ENCODE measurements at regions not wholly inside any gene's neighbourhood (a gene's known extent, or its start where the extent isn't known, plus 50 kb on each side); places are given as distances from the start of the nearest gene placed in this dataset.
"Not testable (repeated sequence)": the region's sequence is repeated elsewhere in the genome, so short reads cannot be mapped to it uniquely, and the experiment has no call there.

GRCh38 chr7:131933219-131933618, 376.8 kb upstream of the PODXL start:
- not testable (repeated sequence) for DNase-seq

DNA sequence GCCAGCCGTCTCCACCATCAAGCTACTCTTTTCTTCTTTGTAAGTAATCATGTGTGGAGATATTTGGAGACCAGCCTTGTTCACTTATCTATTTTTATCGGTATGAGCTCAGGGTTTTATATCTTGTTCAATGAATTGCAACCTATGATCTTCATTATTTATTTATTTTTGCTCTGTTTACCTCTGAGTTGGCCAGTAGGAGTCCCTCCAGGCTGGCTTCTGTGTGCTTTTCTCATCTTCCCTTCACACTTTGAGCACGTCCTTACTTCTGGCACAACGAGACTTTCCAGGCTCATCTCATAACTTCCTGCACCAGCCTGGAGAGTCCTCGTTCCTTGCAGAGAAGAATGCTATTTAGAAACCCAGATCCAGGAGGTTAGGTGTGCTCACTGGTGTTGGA, 375.8 kb upstream of the PODXL start:
- DNase-seq, result no peak

GRCh38 chr7:131931370-131931769, 374.9 kb upstream of the PODXL start:
- DNase-seq, result no peak

GRCh38 chr7:131929632-131930031, 373.2 kb upstream of the PODXL start:
- no peak for DNase-seq

DNA sequence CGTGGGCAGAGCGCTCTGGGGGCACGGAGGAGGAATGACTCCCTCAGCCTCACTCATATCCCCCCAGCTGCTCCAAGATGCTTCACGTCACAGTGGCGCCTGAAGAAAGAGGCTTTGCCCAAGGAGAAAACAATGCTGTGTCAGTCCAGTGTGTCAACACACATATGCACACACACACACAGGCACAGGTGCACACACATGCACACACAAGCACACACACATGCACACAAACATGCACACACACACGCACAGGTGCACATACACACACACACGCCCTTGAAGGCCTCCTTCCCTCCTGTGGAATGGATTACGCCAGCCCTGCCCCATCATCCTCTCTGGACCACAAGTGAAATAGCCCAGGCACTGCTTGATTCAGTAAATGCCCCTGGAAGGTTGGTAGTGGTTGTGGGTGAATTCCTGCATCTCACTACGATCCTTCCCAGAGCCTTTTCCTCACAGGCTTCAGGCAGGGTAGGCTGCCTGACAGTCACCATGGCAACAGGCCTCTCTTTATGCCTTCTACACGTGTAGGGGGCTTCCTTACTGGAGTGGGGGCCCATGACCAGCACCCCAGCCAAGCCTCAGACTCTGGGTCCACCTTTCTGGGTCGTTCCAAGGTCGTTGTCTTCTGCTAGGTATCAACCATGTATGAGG, 371.5 kb upstream of the PODXL start:
- no peak for DNase-seq

GRCh38 chr7:131925636-131926035, 369.2 kb upstream of the PODXL start:
- DNase-seq, result no peak

DNA sequence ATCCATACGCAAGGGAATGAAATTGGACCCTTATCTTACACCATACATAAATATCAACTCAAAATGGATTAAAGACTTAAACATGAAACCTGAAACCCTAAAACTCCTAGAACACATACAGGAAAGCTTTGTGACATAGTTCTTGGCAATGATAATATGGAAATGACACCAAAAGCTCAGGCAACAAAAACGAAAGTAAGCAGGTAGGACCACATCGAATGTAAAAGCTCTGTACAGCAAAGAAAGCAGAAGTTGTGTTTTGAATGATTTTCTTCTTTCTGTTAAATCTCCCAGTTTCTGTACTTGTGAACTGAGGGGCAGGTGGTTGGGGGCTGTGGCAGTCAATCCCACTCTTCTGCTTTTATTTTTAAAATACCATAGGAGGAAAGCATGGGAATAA, 368.4 kb upstream of the PODXL start:
- DNase-seq, result no peak

DNA sequence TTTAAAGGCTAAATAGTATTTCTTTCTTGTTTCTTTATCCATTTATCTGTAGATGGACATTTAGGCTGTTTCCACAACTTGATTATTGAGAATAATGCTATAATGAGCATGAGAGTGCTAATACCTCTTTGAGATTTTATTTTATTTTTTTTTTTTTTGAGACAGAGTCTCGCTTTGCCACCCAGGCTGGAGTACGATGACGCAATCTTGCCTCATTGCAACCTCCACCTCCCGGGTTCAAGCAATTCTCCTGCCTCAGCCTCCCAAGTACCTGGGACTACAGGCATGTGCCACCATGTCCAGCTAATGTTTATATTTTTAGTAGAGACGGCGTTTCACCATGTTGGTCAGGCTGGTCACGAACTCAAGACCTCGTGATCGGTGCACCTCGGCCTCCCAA, 366.5 kb upstream of the PODXL start:
- not testable (repeated sequence) for DNase-seq

DNA sequence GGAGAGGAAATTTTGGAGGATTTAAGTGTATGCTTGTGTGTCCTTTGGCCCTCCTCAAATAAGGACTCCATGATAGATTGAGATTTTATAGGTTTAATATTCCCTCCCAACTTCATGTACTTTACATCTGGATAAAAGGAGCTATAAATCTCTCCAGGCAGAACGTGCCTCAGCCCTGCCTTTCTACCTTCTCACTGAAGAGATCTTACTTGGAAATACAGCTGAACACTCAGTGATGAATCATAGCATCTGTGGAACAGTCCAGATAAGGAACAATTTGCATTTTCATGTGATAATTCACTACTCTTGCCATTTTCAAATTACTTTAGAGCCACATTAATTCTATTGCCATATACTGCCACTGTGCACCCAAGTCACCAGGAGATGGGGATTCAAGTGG, 364.6 kb upstream of the PODXL start:
- no peak for DNase-seq

GRCh38 chr7:131919920-131920709, 363.7 kb upstream of the PODXL start:
- no peak for DNase-seq

DNA sequence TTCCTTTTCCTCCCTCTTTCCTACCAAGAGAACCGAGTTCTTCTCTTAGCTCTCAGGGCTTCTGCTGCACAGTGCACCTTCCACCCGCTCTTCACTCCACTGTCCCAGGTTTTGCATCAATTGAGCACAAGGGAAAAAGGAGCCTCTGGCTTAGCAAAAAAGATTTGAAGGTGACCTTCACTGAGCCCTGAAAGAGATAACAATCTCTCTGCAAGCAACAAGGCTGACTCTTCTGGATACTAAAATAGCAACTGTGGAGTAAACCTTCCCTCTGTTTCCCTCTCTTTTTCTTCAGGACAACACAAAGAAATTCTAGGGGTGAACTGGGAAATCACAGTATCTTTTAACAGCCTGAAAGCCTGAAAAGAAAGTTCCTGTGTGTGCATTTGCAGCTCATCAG, 354.7 kb upstream of the PODXL start:
- DNase-seq, result no peak

- DNase-seq, result no peak
Observed at GRCh38 chr7:131909151-131909768, 352.8 kb upstream of the PODXL start.

GRCh38 chr7:131908714-131909113, 352.3 kb upstream of the PODXL start:
- DNase-seq, result no peak

DNA sequence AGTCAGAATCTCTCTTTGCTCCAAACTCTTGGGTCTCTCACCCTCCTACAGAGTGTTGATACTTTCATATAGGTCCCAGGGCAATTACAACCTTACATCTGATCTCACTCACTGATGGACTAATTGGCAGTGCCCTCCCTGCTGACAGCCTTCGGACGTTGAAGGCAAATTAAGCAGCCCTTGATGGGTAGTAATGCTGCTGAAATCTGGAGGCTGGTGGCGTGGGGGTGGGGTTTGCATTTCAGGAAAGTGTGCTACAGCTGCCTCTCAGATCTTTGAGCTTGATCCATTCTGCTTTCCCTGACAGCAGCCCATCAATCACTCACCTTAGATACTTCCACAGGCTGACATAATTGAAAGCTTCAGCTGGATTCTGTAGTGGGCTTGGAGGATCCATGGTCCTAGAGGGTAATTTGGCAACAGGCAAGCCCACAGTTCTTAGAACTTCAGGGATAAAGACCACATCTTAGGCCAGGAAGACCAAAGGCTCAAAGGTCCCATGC, 349.1 kb upstream of the PODXL start:
- DNase-seq, result no peak

GRCh38 chr7:131904760-131905327, 348.4 kb upstream of the PODXL start:
- DNase-seq, result no peak

DNA sequence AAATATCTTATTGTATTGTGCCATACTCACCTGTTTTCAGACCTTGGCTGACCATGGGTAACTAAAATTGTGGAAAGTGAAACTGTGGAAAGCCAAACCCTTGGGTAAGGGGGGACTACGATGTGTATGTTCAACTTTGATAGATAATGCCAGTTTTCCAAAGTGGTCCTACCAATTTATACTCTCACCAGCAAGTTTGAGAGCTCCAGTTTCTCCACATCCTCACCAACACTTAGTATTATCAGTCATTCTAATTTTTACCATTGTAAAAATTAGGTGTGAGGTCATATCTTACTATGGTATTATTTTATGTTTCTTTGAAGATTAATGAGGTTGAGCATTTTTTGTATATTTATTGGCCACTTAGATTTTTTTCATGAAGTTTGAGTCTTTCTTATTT, 346.9 kb upstream of the PODXL start:
- DNase-seq, result no peak

DNA sequence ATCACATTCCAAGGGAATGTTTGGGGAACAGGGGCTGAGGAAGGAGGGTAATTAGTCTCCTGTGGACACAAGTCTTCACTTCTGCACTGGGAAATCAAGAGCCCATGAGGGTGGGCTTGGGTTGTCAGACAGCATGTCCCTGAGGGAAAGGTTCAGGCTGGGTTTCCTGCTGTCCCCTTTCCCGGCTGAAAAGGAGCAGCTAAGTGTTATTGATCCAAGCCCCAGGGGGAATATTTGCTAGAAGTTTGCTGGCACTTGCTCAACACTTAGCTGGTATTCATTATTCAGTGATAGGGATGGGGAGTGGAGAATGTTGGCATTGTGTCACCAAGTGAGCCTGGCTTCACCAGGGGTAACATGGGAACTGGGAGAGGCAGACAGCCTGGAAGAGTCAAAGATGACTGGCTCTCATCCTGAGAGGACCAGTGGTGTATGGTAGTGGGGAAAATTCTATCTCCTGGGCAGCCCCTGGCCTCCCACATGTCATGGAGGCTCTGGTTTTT, 344.4 kb upstream of the PODXL start:
- DNase-seq, result no peak

DNA sequence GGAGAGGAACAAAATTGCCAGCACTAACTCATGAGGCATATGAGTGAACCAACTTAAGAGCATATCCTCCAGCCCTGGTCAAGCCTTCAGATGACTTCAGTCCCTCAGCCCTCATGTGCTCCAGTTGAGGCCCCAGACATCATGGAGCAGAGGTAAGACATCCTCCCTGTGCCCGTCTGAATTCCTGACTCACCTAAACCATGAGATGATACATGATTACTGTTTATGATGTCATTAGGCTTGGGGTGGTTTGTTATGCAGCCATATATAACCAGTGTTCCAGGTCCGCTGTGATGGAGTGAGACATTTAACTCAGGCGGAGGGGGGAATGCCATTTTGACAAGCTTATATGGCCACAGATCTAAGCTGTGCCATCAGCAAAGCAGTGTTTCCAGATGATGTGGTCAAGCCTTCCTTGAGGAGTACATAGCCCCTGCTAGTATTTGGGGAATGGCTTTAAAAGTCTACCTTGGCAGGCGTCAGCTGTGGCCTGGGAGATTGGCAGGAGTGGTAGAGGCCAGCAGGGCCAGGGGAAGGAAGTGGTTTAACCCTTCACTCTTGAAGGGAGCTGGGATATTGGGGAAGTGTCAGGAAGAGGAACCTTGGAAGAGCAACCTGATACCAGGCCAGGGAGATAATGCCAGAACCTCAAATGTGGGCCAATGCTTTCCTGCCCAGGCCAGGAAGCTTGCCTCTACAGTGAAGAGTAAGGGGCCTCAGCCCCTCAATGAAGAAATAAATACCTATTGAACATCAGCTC, 343.0 kb upstream of the PODXL start:
- no peak for DNase-seq

DNA sequence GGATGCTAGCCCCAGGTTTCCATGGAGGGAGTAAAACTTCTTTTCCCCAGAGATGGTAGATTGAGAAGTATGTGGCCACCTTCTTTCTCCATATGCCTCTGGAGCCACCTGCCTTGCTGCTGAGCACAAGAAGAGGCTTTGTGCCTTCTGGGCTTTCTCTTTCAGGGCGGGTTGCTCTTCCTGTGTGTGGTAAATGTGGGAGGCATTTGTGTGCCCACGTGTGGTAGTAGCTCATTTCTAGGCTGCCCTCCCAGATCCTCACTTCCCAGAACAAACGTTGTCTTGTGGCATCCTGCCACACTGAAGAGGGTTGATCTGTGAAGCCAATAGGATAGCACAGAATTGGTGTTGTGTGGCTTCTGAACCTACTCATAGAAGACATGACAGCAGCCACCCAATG, 342.0 kb upstream of the PODXL start:
- no peak for DNase-seq

DNA sequence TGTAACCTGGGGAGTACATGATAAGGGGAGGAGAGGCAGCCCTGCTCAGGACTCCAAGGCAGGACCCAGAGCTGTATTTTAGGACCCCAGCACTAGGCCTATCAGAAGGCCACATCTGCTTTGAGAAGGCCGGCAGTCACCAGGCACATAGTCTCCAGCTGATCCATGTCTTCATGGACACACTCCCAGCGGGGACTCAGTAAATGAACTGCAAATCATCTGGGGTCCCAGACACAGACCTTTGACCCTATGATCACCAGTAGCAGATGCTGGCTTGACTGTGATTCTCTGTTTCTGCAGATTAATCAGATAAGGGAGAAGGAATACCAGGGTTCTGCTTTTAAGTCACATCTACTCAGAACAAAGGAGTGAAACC, 341.4 kb upstream of the PODXL start:
- no peak for DNase-seq

DNA sequence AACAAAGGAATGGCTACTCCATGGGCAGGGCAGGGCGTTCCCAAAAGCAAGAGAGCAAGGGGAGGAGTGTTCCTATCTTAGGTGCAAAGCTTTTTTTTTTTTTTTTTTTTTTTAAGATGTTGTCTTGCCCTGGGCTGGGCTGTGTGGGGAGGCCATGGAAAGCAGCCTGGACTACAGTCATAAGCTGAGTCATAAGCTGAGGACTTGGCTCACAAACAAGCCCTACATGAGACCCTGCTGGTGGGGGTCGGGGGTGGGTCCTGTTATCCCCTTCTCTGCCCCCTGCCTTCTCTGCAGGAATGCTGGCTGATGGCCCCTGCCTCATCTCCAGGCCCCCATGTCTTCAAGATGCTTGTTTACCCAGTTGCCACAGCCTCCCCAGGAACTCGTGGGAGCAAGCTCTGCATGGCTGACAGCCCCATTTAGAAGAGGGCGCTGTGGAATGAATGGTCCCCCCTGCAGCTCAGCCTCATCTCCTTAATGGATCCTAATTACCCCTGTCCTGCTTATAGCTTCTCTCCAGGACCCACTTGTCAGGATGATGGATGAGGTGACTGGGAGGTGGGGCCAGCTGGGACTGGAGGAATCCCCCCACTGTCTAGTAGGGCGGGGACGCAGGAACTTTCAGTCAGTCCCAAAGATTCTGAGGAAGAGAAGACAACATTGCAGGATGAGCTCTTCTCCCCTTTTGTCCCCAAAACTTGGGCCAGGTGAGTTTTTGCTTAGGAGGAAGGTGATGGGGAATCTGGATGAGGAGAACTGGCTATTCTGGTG, 340.8 kb upstream of the PODXL start:
- DNase-seq, result no peak
